HCEC 1CT (cell line): ENCODE measurements at regions not wholly inside any gene's neighbourhood (a gene's known extent, or its start where the extent isn't known, plus 50 kb on each side); places are given as distances from the start of the nearest gene placed in this dataset.
A peak's percentile ranks its signal among the peaks of the same experiment; 100 is the strongest.
"Not testable (repeated sequence)": the region's sequence is repeated elsewhere in the genome, so short reads cannot be mapped to it uniquely, and the experiment has no call there.

Experiments used
- DNase-seq: peaks from one replicate; pipeline ENCODE4 v3.0.0-alpha.2; 2017

DNA sequence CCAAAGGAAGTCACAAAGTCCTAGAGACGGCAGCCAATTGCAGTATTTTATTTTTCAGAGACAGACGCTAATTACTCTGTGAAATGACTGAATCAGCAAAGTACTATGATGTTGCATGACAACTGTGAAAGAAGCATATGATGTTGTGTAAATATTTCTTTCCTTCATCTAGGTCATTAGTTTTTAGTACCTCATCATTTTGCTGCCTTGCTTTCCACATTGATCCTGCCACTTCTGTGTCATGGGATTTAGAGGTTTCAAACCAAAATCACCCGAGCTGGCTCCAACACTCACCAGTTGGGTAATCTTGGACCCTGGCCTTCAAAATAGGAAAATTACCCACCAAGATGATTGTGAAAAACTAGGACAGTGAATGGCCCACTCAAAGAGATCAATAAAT, 585.2 kb downstream of the ACTL7B start:
- no peak for DNase-seq

DNA sequence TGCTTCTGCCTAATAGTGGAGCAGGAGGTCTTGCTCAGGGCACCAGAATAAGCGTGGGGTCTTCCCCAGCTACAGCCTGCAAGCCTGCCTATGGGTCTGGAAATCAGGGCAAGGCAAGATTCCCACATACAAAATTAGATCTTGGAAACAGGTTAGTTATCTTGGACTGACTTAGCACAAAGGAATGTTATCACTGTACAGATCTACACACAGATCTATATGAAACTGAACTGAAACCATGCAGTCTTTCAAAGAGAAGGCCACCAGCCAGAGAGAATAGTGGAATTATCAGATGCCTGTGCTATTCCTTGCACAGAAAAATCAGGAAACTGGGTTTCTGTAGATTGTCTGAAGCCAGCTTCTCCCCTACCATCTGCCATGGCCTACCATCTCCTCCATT, 585.7 kb downstream of the ACTL7B start:
- DNase-seq: no peak

DNA sequence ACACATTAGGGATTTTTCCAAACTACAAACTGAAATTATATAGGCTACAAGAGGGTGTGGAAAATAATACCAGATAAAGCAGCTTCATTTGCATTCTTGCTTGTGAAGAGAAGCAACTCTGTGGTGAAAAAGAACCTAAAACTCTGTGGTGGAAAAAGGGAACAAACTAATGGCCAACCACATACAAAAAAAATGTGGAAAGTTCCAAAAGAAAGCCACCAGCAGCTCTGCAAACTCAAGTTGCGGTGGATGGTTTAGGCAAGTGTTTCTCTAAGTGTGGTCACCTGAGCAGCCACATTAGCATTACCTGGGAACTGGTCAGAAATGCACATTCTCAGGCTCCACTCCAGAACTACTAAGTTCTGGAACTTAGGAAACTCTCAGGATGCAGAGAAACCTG, 586.4 kb downstream of the ACTL7B start:
- DNase-seq: no peak

DNA sequence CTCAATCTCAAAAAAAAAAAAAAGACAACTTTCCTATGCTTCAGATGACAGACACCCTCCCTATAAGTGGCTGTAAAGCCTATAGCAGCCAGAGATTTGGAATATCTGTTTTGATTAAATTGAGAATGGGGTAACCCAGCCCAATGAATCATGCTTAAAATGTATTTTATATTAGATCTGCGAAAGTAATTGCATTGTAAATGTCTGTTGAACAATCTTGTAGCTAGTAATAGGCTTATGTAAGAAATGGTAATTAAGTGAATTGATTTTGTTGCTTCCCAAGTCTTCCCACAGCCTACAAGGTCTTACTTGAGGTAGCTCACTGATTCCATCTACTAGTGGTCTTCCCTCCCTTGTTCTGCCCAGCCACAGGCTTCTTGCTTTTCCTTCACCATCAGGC, 590.7 kb downstream of the ACTL7B start:
- no peak for DNase-seq

DNA sequence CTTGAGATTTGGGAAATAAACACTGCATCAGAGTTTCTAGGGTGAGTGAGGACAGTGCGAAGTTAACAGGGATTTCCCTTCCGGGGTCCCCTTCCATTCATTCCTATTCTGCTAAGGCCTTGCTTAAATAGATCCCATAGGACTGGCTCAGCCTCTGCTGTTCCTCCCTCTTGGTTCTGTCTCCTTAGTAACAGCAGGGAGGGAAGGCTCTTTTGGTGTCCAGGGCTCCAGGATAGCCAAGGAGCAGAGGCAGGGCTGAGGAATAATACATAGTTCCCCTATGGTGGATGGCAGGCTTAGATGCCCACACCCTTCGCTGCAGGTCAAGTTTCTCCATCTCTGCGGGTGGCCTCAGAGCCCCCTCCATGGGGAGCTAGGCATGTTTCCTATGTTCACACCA, 591.7 kb downstream of the ACTL7B start:
- DNase-seq: no peak

DNA sequence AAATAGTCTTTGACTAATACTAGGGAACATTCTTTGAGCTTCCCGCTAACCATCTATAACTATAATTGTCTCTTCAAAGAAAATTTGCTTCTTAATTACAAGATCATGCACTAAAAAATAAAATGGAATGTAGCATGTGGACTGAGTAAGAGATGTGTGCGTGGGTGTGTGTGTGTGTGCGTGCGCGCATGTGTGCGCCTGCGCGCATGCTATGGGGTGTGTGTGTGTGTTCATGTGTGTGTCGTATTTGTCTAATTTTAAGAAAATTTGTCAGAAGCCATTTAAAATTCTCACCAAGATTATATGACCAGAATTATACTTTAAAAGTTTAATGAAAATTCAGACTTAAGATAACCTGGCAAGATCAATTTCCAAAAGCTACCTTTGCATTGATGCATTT, 593.0 kb downstream of the ACTL7B start:
- DNase-seq: no peak

DNA sequence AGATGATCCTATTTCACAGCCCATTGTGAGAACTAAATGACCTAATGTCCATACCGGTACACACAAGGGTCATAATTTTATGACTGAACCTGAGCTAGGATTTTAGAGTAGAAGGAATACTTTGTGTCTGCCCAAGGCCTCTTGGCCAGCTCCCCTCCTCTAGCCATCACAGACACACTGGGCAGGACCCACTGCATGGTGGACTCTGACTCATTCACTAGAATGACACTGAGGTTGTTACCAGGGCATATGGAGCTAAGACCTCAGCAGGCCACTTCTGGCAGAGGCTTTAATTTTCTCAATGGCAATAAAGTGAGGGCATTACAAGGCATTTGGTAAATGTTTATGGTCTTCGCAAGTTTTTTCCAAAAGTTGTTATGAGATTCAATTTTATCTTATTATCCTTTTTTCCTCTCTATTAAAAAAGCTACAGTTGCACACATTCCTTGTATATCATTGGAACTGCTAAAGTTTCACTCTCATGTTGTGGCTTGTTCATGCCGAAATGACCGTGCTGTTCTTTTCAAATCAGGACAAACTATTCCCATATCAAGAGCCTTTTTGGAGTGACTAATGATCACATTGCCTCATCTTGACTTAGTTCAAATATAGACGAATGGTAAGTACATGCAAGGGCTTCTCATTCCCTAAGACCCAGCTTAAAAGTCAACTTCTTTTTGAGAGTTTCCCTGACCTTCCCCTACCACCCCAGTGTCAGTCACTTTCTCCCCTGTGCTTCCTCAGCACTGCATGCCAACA, 595.7 kb downstream of the ACTL7B start:
- no peak for DNase-seq

DNA sequence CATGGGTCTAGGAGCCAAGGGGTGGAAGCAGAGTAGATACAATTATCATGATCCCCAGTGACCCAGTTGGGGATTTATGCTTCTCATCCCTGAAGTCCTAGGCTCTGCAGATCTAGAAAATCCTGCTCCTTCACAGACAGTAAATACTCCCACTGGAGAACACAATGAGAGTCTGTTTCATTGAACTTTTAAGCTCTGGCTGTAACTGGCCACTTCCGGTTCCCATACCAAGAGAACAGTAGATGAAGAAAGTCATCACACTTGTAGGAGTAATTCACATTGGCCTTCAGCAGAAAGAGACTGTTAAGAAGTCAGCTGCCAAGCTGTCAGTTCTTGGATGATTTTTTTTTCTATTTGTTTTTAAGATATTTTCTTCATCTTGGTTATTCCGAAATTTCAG, 597.1 kb downstream of the ACTL7B start:
- DNase-seq: no peak

DNA sequence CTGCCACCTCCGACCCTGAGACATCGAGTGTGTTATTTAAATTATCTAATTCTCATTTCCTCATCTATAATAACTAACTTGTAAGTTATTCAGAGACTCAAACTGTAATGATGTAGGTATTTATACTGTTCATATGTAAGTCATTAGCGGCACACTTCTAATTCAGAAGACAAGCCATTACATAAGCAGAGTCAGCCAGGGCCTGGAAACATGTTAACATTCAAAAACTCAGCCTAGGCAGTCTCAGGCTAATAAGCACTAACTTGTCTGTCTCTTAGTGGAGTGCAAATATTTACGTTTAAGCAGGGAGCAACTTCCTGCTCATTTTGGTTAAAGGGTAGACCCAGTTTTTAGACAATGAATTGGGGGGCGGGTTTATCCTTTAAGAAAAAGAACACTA, 598.4 kb downstream of the ACTL7B start:
- DNase-seq: no peak

DNA sequence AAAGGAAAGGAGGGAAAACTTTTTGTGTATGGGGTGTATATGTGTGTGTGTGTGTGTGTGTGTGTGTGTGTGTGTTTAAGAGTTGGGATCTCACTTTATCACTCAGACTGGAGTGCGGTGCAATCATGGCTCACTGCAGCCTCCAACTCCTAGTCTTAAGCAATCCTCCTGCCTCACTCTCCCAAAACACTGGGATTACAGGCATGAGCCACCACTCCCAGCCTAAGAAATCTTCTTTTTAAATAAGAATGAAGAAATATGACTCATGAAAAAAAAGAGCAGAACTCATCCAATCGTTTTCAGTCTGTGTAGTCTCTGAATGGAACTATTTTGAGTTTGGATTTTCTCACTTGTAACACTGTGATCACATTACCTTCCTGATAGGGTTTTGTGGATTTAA, 601.5 kb downstream of the ACTL7B start:
- DNase-seq: no peak

DNA sequence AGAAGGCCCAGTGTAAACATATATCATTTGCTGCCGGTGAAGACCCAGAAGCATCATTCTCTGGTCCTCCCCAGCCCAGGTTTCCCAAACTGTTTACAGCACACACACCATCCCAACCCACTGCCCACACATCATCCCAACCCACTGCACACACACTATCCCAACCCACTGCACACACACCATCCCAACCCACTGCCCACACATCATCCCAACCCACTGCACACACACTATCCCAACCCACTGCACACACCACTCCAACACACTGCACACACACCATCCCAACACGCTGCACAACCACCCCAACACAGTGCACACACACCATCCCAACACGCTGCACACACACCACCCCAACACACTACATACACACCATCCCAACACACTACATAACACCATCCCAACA, 608.4 kb downstream of the ACTL7B start:
- DNase-seq: not testable (repeated sequence)

DNA sequence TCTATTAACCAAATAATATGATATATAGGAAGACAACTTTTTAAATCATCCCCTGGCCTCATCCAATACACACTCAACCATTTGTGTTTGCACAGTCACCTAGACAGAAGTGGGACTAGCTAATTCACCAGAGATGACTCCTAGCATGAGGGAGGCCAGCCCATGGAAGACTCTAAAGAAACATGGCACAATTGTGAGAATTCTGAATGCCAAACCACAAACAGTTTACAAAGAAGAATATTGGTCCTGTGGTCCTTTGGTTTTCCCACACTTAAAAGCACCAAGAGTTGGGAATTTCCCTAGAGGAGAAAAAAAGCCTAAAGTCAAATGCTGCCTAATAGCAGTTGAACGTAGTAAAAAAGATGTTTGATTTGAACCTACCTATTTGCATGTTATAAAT, 609.9 kb downstream of the ACTL7B start:
- DNase-seq: no peak

DNA sequence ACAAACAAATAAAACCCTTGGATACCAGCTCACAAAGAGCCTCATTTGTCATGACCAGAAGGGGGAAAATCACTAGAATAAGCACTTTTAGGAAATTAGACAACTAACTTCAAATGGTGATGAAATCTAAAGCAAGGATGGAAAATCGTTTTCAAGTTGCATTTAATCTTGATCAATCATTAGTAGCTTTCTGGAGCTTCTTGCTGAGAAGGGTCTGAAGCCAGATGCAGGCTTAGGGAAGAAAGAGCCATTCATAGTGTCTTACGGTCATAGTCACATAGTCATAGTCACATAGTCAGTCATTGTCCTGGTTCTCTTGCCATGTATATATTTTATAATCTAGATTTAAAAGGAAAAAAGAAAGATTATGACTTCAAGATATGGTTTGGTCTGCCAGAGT, 610.5 kb downstream of the ACTL7B start:
- no peak for DNase-seq

DNA sequence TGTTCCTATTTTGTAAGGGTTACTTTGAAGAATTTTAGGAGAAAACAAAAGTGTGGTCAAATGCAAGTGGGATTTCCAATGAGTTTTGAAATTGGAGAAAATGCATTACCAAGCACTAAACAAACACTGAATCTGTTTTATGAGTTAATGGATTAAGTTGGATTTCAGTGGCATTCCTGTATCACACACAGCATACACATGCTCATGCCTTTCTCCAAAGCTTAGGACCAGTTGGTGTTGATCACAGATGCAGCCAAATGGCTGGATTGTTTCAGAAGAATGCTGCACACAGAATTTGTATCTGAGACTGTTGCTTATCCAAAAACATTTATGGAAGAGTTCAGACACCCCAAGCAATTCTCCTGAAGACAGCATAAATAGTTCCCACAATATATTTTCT, 611.1 kb downstream of the ACTL7B start:
- no peak for DNase-seq

DNA sequence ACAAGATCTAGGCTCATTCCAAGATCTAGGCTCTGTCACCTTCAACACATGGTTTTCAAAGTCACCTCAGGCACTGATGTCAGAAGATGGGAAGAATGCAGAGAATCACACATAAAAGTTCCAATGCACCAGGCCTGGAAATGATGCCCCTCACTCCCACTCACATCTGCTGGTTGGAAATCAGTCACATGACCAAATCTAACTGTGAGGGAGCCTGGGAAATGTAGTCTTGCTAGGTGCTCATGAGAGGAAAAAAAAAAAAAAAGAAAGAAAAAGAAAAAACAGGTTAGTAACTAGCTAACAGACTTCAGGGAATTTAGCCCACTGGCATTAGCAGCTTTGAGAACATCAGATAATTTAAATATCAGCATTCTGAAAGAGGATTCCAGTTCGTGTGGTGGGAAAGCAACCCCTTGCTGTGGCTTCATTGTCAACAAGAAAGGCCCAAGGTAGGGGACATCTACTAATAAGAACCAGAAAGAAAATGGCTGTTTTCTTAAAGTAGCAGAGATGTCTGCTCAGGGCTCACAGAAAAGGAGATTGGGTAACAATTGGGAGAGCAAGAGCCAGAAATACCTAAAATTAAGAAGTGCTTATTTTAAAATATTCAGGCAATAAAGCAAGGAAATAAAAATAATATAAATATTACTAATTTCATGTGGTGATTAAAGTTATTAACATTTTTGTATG, 614.3 kb downstream of the ACTL7B start:
- DNase-seq: no peak

DNA sequence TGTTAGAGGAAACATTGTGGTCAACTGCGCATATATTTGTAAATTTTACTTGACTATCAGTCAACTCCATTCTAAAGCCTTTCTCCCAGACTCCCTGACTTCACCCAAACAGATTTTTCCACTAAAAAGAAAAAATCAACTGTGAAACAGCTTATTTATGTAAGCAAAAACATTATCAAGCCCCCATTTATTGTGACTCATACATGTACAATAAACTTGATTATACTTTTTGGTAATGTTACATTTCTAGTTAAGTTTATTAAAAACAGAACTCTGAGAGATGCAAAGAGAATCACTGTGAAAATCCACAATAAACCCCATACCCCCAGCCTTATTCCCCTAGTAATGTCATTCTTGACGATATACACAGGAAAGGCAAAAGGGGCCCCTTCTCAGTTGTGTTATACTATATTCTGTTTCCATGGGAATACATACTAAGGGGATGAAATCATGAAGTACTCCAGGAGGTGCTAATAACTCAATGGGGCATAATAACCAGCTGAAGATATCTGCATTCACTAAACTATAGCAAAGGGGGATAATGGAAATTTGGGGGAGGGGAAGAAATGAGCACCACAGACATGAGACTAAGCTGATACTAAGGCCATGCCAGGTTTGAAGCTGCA, 616.0 kb downstream of the ACTL7B start:
- DNase-seq: no peak

DNA sequence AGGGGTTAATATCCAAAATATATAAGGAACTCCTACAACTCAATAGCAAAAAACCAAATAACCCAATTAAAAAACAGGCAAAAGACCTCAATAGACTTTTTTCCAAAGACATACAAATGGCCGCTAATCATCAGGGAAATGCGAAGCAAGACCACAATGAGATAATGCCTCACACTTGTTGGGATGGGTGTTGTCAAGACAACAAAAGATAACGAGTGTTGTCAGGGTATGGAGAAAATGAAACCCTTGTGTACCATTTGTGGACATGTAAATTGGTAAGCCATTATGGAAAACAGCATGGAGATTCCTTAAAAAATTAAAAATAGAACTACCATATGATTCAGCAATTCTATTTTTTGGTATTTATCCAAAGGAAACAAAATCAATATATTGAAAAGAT, 620.2 kb downstream of the ACTL7B start:
- DNase-seq: no peak

DNA sequence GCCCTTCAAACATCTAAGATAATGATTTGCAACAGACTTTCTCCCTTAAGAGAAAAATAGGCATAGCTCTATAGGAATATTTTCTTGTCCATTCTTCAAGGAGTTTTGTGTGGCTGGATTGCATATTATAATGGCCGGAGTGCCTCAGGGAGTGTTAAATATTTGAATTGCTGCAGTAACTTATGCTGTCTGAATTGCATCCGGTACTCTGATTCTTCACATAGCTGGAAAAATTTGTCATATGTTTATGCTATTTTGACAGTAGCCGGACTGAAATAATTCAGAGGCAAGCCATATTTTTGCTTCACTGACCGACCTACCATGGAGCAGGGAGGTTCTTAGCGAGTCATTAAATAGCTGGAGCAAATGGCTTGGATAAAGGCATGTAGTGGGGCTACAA, 621.0 kb downstream of the ACTL7B start:
- peak; percentile 14 for DNase-seq

DNA sequence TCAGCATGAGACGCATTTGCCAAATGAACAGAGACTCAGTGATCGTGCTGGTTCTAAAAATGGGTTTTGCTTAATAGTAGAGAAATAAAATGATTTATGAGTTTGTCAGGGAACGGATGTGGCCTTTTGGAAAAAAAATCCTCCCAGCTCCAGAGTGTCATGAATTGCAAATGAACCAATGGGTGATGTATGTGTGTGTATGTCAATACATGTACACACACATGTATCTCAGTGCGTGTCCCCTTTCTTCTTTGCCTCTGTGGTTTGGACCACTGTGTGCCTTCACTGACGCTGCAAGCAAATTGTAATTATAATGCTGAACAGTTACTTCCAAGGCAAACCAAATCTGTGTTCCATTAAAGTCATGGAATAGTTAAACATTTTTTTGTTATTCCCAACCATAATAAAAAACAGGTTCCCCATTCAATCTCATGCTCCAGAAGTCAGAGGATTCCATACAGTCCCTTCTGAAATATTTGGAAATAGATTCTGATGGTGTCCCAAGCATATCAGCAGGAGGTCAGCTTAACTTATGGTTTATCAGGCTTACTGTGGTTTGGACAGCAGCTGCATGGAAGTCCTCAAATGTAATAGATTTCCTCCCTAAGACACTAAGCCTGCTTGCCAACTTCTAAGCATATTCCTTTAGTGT, 630.5 kb downstream of the ACTL7B start:
- DNase-seq: no peak

DNA sequence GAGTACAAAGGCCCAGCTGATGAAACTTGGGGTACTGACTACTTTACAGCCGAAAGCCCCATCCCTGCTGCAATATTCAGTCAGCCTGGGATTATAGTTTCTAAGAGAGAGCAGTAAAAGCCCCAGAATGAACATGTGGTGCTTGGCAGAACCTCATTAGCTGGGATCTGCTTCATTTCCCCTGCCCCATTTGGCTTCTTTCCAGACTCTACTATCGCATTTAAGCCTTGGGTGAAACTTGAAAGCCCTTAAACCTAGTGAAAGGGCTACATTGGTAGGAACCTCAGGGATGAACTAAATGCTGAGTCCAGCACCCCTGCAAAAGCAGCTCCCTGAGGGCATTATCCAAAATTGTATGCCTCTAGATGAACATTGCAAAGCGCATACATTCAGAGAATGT, 631.1 kb downstream of the ACTL7B start:
- no peak for DNase-seq

DNA sequence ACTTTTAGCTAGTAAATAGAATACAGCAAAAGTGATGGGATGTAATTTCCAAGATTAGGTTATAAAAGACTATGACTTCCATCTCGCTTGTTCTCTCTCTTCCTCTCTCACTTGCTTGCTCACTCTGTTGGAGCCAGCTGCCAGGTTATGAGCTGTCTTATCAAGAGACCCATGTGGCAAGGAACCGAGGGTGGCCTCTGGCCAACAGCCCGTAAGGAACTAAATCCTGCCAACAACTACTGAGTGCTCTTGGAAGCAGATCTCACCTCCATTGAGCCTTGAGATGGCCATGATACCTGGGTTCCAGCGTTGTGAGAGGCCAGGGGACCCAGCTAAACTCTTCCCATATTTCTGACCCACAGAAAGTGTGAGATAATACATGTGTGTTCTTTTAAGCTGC, 636.1 kb downstream of the ACTL7B start:
- no peak for DNase-seq

DNA sequence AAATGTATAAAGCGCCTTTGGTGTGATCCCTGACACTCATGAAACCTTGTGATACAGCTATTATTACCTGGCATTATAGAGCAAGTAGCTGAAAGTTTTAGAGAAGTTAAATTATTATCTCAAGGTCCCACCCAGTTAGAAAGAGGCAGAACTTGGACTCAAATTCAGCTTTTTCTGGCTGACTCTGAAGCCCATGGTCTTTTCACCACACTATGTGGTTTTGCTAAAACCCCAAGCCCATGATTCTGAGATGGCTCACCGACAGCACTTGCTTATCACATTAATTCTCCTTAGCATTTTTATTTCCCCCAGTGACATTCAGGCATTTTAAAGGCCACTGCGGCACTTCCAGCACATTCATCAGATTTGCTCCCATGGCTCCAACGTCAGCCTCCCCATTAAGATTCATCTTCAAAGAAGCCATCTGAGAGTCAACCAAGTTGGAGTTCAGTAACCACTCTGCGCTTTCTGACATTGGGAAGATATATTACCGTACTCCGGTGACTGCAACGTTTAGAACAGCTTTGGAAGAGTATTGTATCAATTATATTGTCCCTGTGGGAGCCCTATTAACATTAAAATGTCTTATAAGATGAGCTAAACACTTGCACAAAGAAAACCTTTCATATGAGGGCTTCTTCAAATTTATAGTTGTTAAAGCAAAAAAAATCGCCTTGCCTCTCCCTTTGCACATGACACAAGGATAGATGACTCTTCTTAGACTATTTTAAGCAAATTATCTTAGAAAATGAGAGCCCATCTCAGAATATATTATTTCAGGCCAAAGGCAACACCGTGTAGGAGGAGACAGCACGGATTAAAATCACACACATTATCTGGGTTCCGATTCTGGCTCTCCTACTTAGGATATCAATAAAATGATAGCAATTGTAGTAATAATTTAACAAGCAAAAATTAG, 638.1 kb downstream of the ACTL7B start:
- DNase-seq: no peak

DNA sequence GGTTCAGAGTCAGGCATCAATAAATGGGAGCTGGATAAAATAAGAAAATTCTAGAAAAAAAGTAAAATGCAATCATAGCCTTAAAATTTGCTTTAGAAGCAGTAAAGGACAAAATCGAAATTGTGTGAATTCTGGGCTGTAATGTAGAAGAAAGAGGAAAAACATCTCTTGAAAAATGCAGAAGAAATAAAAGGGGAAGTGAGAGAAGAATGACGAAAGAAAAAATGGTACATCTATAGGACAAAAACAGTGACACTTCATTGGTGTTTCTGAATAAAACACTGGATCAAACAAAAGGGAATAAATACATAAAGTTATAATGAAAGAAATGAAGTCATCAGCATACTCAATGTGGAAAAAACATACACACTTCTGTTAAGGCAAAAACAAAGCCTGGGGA, 642.3 kb downstream of the ACTL7B start:
- no peak for DNase-seq
